ENCODE measurements at regions not wholly inside any gene's neighbourhood (a gene's known extent, or its start where the extent isn't known, plus 50 kb on each side); places are given as distances from the start of the nearest gene placed in this dataset.
"Not testable (repeated sequence)": the region's sequence is repeated elsewhere in the genome, so short reads cannot be mapped to it uniquely, and the experiment has no call there.

DNA sequence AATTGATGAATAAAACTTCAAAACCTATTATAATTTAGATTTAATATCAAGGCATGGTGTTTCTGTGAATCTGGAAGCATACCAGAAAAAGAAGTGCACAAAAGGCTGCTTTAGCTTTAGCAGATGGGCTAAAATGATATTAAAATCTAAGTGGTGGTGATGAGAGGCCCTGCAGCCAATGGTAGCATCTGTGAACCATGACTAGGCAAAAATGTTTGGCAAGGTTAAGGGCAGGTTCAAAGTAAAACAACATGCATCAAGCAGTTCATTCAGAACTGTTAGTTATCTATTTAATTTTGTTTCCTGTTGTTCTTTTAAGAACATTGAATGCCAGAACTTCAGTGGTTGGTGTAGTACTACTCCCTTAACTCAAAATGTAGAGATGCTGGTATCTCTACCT lies 1736.9 kb upstream of the CELF4 start:
- DNase-seq, result no peak

- DNase-seq, result no peak
These were observed 1733.6 kb upstream of the CELF4 start for GRCh38 chr18:39299152-39299551.

- DNase-seq, result no peak
These were observed 1731.6 kb upstream of the CELF4 start for GRCh38 chr18:39297225-39297624.

- no peak for DNase-seq
These were observed 1730.8 kb upstream of the CELF4 start for GRCh38 chr18:39296293-39296888.

- DNase-seq, result no peak
These were observed 1711.2 kb upstream of the CELF4 start for GRCh38 chr18:39276764-39277163.

- DNase-seq, result no peak
These were observed 1708.9 kb upstream of the CELF4 start for GRCh38 chr18:39274535-39274934.

DNA sequence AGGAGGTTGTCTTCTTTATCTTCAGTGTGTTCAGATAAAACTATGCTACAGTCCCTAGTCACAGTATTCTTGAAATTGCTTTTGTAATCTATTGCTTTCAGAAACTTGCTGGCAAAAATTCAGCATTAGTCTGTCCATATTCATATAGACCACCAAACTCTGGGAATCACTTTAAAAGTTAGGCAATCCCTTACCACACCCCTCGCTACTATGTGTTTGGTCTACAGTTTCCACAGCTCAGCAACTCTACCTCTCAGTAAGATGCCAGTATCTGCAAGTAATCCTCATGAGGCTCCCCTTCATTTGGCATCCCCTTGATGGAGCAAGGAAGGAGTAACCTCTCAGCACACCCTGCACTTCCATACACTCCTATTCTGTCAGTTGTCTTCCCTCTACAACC lies 1706.6 kb upstream of the CELF4 start:
- no peak for DNase-seq

DNA sequence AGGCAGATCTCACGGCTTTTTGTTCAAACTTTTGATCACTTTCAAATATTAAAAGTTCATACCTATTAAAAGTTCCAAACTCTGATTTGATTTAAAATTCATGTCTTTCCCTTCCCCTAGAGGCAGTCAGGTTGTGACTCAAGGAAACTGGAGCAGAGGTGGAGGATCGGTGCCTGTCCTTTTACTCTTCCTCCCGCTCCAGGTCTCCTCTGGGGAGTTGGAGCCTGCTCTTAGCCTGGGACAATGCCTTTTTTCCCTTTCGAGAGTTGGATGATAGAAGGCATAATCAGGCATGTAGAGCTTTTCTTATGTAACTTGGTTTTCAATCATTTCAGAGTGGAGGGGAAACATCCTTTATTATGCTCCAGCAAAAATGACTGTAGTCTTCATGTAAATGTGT lies 1706.1 kb upstream of the CELF4 start:
- no peak for DNase-seq

- DNase-seq, result no peak
These were observed 1695.0 kb upstream of the CELF4 start for GRCh38 chr18:39260565-39260964.

DNA sequence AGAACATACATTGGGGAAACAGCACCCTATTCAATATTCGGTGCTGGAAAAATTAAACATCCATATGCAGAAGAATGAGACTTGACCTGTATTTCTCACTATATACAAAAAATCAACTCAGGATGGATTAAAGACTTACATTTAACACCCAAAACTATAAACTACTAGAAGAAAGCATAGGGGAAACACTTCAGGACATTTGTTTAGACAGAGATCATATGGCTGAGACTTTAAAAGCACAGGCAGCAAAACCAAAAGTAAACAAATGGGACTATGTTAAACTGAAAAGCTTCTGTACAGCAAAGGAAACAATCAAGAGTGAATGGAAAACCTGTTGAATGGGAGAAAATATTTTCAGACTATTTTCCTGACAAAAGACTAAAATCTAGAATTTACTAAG lies 1694.1 kb upstream of the CELF4 start:
- DNase-seq, result no peak

- DNase-seq, result no peak
These were observed 1678.6 kb upstream of the CELF4 start for GRCh38 chr18:39244242-39244641.

DNA sequence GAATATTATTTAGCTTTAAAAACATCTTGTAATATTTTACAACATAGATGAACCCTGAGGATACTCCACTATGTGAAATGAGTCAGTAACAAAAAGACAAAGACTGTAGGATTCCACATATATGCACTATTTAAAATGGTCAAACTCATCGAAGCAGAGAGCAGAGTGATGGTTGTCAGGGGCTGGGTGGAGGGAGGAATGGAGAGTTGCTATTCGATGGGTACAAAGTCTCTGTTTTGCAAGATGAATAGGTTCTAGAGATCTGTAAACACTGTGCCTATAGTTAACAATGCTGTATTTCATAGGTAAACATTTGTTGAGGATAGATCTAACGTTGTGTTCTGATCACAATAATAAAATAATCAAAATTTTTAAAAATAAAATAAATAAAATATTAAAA lies 1675.9 kb upstream of the CELF4 start:
- no peak for DNase-seq

- no peak for DNase-seq
These were observed 1673.5 kb upstream of the CELF4 start for GRCh38 chr18:39238981-39239660.

DNA sequence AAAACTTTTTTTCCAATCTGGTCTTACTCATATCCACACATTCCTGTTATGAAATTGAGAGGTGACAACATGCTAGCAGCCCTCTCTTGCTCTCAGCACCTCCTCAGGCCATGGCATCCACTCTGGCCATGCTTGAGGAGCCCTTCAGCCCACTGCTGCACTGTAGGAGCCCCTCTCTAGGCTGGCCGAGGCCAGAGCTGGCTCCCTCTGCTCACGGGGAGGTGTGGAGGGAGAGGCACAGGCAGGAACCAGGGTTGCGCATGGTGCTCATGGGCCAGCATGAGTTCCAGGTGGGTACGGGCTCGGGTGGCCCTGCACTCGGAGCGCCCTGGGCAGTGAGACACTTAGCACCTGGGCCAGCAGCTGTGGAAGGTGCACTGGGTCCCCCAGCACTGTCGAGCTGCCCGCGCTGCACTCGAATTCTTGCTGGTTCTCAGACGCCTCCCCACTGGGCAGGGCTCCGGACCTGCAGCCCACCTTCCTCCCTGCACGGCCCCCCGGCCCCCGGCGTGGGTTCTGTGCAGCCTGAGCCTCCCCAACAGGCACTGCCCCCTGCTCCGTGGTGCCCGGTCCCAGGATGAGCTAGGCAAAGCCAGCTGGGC lies 1669.6 kb upstream of the CELF4 start:
- no peak for DNase-seq

- DNase-seq, result no peak
These were observed 1667.3 kb upstream of the CELF4 start for GRCh38 chr18:39232937-39233336.

DNA sequence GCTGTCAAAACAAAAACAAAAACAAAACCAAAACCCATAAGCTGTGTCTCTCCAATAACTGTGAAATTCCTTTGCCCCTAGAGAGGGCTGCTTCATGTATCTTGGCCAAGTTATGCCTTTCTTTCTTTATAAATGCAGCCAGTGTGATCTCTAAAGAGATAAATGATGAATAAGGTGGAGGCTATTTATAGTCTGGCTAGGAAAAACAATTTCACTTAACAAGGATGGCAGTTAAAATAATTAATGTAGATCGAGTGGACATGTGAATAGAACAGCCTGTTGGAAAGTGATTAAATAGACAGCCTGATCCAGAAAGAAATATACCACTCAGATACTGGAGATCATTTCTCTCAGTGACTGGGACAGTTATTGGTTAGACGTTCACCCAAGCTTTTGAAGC lies 1666.9 kb upstream of the CELF4 start:
- no peak for DNase-seq

- no peak for DNase-seq
These were observed 1664.6 kb upstream of the CELF4 start for GRCh38 chr18:39230086-39230803.

DNA sequence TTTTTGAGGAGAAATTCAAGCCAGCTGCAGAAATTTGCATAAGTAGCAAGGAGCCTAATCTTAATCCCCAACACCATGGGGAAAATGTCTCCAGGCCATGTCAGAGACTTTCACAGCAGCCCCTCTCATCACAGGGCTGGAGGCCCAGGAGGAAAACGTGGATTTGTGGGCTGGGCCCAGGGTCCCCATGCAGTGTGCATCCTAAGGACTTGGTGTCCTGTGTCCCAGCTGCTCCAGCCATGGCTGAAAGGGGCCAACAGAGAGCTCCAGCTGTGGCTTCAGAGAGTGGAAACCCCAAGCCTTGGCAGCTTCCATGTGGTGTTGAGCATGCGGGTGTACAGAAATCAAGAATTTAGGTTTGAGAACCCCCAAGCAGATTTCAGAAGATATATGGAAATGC lies 1662.2 kb upstream of the CELF4 start:
- DNase-seq, result not testable (repeated sequence)

- DNase-seq, result no peak
These were observed 1659.8 kb upstream of the CELF4 start for GRCh38 chr18:39225373-39225772.

DNA sequence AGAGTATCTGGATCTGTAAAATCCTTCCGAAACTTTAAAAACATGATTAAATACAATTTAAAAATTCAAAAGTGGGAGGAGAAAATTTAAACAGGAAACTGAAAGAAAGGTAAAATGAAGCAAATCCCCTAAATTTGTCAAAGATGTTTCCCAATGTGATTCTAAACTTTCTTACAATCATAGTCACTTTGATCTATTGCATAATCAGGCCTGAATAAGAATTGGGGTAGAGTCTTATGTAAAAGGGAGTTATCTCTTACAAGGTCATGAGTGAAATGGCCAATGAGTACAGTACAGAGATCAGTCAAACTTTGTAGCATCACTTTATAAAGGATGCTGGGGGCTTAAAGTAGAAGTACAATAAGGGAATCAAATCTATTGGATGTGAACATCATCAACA lies 1657.7 kb upstream of the CELF4 start:
- DNase-seq, result no peak

GRCh38 chr18:39215920-39216319 lies 1650.3 kb upstream of the CELF4 start:
- DNase-seq, result no peak

- no peak for DNase-seq
These were observed 1645.9 kb upstream of the CELF4 start for GRCh38 chr18:39211461-39211860.

DNA sequence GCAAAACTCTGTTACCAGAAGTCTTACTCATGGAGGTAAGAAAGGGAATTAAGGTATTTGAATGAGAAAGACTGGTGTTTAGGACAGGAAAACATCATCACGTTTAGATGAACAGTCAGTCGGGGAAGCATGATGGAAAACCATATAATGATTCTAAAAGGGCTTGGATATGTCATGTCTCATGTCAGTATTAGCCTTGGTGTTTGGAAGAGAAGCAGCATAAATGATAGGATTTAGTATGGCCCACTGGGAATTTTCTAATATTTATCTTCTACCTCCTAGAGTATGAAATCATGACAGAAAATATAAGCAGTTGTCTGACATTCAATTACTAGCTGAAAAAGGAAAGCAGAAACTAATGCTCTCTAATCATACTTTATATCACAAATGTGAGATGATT lies 1643.6 kb upstream of the CELF4 start:
- no peak for DNase-seq

DNA sequence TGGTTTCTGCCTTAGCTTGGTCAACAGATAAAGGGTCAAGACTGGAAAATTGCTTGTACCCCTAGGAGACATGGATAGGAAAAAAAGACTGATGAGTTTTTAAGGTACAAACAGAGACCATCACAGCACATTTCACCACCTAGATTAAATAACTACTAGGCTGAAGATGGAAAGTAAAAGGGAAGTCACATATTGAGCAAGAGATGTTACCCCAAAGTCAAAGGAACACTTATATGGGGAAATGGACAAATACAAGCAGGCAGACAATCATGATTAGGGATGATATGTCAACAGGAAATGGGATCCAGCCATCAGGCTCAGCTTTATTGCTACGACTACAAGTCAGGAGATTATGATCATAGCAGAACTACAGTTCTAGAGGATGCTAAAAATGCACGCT lies 1643.1 kb upstream of the CELF4 start:
- DNase-seq, result no peak

Data from T-helper 9 cell (primary cell).